ENCODE measurements at regions not wholly inside any gene's neighbourhood (a gene's known extent, or its start where the extent isn't known, plus 50 kb on each side); places are given as distances from the start of the nearest gene placed in this dataset.

GRCh38 chr4:189800545-189801088, 140.1 kb upstream of the FRG1 start:
- TF ChIP-seq CTCF (IDR thresholded peaks at IDR 0.05; ENCODE audit: extremely low read depth, insufficient read depth, missing control alignments): no peak
- no peak for DNase-seq (ENCODE audit: low spot score)
- in situ Hi-C loops (cut with MboI; ENCODE audit: low pct_unique_long_range_greater_than_20kb, low sequenced_read_pairs, unreplicated experiment): no loop called here

GRCh38 chr4:189802884-189803283, 137.8 kb upstream of the FRG1 start:
- DNase-seq (ENCODE audit: low spot score): no peak
- no peak for TF ChIP-seq CTCF (IDR thresholded peaks at IDR 0.05; ENCODE audit: extremely low read depth, insufficient read depth, missing control alignments)
- in situ Hi-C loops (cut with MboI; ENCODE audit: low pct_unique_long_range_greater_than_20kb, low sequenced_read_pairs, unreplicated experiment): no loop called here

- in situ Hi-C loops (cut with MboI; ENCODE audit: low pct_unique_long_range_greater_than_20kb, low sequenced_read_pairs, unreplicated experiment): no loop called here
- no peak for DNase-seq (ENCODE audit: low spot score)
- no peak for TF ChIP-seq CTCF (IDR thresholded peaks at IDR 0.05; ENCODE audit: extremely low read depth, insufficient read depth, missing control alignments)
These were observed 135.8 kb upstream of the FRG1 start for GRCh38 chr4:189804894-189805293.

GRCh38 chr4:189806506-189806905, 134.2 kb upstream of the FRG1 start:
- in situ Hi-C loops (cut with MboI; ENCODE audit: low pct_unique_long_range_greater_than_20kb, low sequenced_read_pairs, unreplicated experiment): no loop called here
- DNase-seq (ENCODE audit: low spot score): no peak

GRCh38 chr4:189807031-189807430, 133.6 kb upstream of the FRG1 start:
- DNase-seq (ENCODE audit: low spot score): no peak
- TF ChIP-seq CTCF (IDR thresholded peaks at IDR 0.05; ENCODE audit: extremely low read depth, insufficient read depth, missing control alignments): no peak
- in situ Hi-C loops (cut with MboI; ENCODE audit: low pct_unique_long_range_greater_than_20kb, low sequenced_read_pairs, unreplicated experiment): no loop called here

More at GRCh38 chr4:189806506-189806905, 134.2 kb upstream of the FRG1 start:
- TF ChIP-seq CTCF (IDR thresholded peaks at IDR 0.05; ENCODE audit: extremely low read depth, insufficient read depth, missing control alignments): no peak

- DNase-seq (ENCODE audit: low spot score): no peak
- TF ChIP-seq CTCF (IDR thresholded peaks at IDR 0.05; ENCODE audit: extremely low read depth, insufficient read depth, missing control alignments): no peak
- in situ Hi-C loops (cut with MboI; ENCODE audit: low pct_unique_long_range_greater_than_20kb, low sequenced_read_pairs, unreplicated experiment): no loop called here
These were observed 131.4 kb upstream of the FRG1 start for GRCh38 chr4:189809241-189809735.
